H9 (cell line): ENCODE measurements at regions not wholly inside any gene's neighbourhood (a gene's known extent, or its start where the extent isn't known, plus 50 kb on each side); places are given as distances from the start of the nearest gene placed in this dataset.

Source experiments
- DNase-seq: peaks from one replicate; pipeline ENCODE4 v3.0.0-alpha.2; 2017
- H2AFZ ChIP-seq: one replicate; pipeline ENCODE4 v1.6.1; 2013; ENCODE audit warnings: mild to moderate bottlenecking, low read length, control low read depth, moderate library complexity
- H2AK5ac ChIP-seq: 2 replicates; pipeline ENCODE4 v1.6.1; 2013; ENCODE audit warnings: low read length, control low read depth, mixed read lengths; ENCODE audit not compliant: insufficient read length
- H2BK120ac ChIP-seq: one replicate; pipeline ENCODE4 v1.6.1; 2013; ENCODE audit warnings: low read depth, mild to moderate bottlenecking, low read length, control low read depth, inconsistent platforms; ENCODE audit not compliant: poor library complexity, severe bottlenecking
- H2BK12ac ChIP-seq: 2 replicates; pipeline ENCODE4 v1.6.1; 2013; ENCODE audit warnings: low read length, control low read depth, mixed read lengths, low read depth; ENCODE audit not compliant: insufficient read length
- H2BK15ac ChIP-seq: 2 replicates; pipeline ENCODE4 v1.6.1; 2013; ENCODE audit warnings: low read depth, low read length, control low read depth
- H2BK20ac ChIP-seq: one replicate; pipeline ENCODE4 v1.6.1; 2013; ENCODE audit warnings: low read depth, mild to moderate bottlenecking, low read length, control low read depth, inconsistent platforms; ENCODE audit not compliant: poor library complexity, severe bottlenecking
- H2BK5ac ChIP-seq: 2 replicates; pipeline ENCODE4 v1.6.1; 2013; ENCODE audit warnings: low read length, control low read depth, mixed read lengths; ENCODE audit not compliant: insufficient read length
- H3K14ac ChIP-seq: 2 replicates; pipeline ENCODE4 v1.6.1; 2013; ENCODE audit warnings: low read length, control low read depth; ENCODE audit not compliant: insufficient read depth
- H3K18ac ChIP-seq: 2 replicates; pipeline ENCODE4 v1.6.1; 2013; ENCODE audit warnings: low read depth, mild to moderate bottlenecking, mixed read lengths, low read length, control low read depth; ENCODE audit not compliant: insufficient read length
- H3K23ac ChIP-seq: 2 replicates; pipeline ENCODE4 v1.6.1; 2013; ENCODE audit warnings: low read length, control low read depth, mixed read lengths, low read depth; ENCODE audit not compliant: insufficient read length
- H3K23me2 ChIP-seq: 2 replicates; pipeline ENCODE4 v1.6.1; 2013; ENCODE audit warnings: low read depth, mild to moderate bottlenecking, mixed read lengths, low read length, control low read depth; ENCODE audit not compliant: insufficient read length, poor library complexity, severe bottlenecking
- H3K27ac ChIP-seq: 2 replicates; pipeline ENCODE4 v1.5.1; 2013; ENCODE audit warnings: low read length, control low read depth, mixed read lengths, low read depth; ENCODE audit not compliant: insufficient read length
- H3K27me3 ChIP-seq: 2 replicates; pipeline ENCODE4 v1.6.1; 2013; ENCODE audit warnings: low read length, control low read depth, inconsistent platforms; ENCODE audit not compliant: insufficient read depth
- H3K4ac ChIP-seq: 2 replicates; pipeline ENCODE4 v1.6.1; 2013; ENCODE audit warnings: low read depth, mild to moderate bottlenecking, control low read depth, inconsistent platforms, low read length, moderate library complexity
- H3K4me1 ChIP-seq: 2 replicates; pipeline ENCODE4 v1.6.1; 2013; ENCODE audit warnings: low read length, control low read depth, inconsistent platforms; ENCODE audit not compliant: insufficient read depth
- H3K4me2 ChIP-seq: 2 replicates; pipeline ENCODE4 v1.6.1; 2013; ENCODE audit warnings: low read length, control low read depth, mixed read lengths; ENCODE audit not compliant: insufficient read length, insufficient read depth
- H3K56ac ChIP-seq: 2 replicates; pipeline ENCODE4 v1.6.1; 2013; ENCODE audit warnings: low read depth, mild to moderate bottlenecking, mixed read lengths, low read length, control low read depth; ENCODE audit not compliant: insufficient read length
- H3K79me1 ChIP-seq: 2 replicates; pipeline ENCODE4 v1.6.1; 2013; ENCODE audit warnings: low read depth, mild to moderate bottlenecking, moderate library complexity, low read length, control low read depth, inconsistent platforms; ENCODE audit not compliant: insufficient read depth, poor library complexity, severe bottlenecking
- H3K79me2 ChIP-seq: 2 replicates; pipeline ENCODE4 v1.6.1; 2013; ENCODE audit warnings: low read length, control low read depth, inconsistent platforms; ENCODE audit not compliant: insufficient read depth
- H3K9ac ChIP-seq: 2 replicates; pipeline ENCODE4 v1.6.1; 2013; ENCODE audit warnings: low read length, control low read depth, mixed read lengths; ENCODE audit not compliant: insufficient read length; ENCODE audit errors: extremely low read depth
- H3K9me3 ChIP-seq: one replicate; pipeline ENCODE4 v1.6.1; 2013; ENCODE audit warnings: low read depth, low read length, inconsistent platforms; ENCODE audit not compliant: control insufficient read depth
- H3T11ph ChIP-seq: one replicate; pipeline ENCODE4 v1.6.1; 2013; ENCODE audit warnings: mild to moderate bottlenecking, low read length, control low read depth, inconsistent platforms
- H4K20me1 ChIP-seq: one replicate; pipeline ENCODE4 v1.6.1; 2013; ENCODE audit not compliant: control insufficient read depth, insufficient read length, insufficient read depth
- H4K5ac ChIP-seq: 2 replicates; pipeline ENCODE4 v1.6.1; 2013; ENCODE audit warnings: low read depth, mild to moderate bottlenecking, mixed read lengths, low read length, control low read depth; ENCODE audit not compliant: insufficient read length
- H4K8ac ChIP-seq: replicated peaks from 2 replicates; pipeline ENCODE4 v1.6.1; 2013; ENCODE audit warnings: low read length, control low read depth, mixed read lengths, low read depth; ENCODE audit not compliant: insufficient read length
- H4K91ac ChIP-seq: 2 replicates; pipeline ENCODE4 v1.6.1; 2013; ENCODE audit warnings: low read depth, mild to moderate bottlenecking, moderate library complexity, mixed read lengths, low read length, control low read depth; ENCODE audit not compliant: insufficient read length
- H3K27ac Mint-ChIP-seq, 3 experiments: 2 replicates in 2 of 3; 3 replicates in 1 of 3; pipeline ENCODE4 v1.8.0; 2020 to 2021; ENCODE audit warnings: mixed read lengths in 3 of 3, mild to moderate bottlenecking in 1 of 3, moderate library complexity in 1 of 3
- H3K27me3 Mint-ChIP-seq: 2 replicates; pipeline ENCODE4 v1.8.0; 2021; ENCODE audit warnings: low read depth, mild to moderate bottlenecking, moderate library complexity, mixed read lengths
- H3K36me3 Mint-ChIP-seq, 3 experiments: 2 replicates in 2 of 3; 3 replicates in 1 of 3; pipeline ENCODE4 v1.8.0; 2020 to 2021; ENCODE audit warnings: low read depth in 3 of 3, mixed read lengths in 3 of 3; ENCODE audit not compliant: insufficient read depth in 1 of 3
- H3K4me1 Mint-ChIP-seq, 2 experiments: 2 replicates each; pipeline ENCODE4 v1.8.0; 2020; ENCODE audit warnings: mixed read lengths in 2 of 2
- H3K4me3 Mint-ChIP-seq, 2 experiments: 2 replicates in 1 of 2; 3 replicates in 1 of 2; pipeline ENCODE4 v1.8.0; 2020 to 2021; ENCODE audit warnings: mild to moderate bottlenecking in 2 of 2, mixed read lengths in 2 of 2, moderate library complexity in 1 of 2
- H3K9me3 Mint-ChIP-seq, 2 experiments: 2 replicates in 1 of 2; 3 replicates in 1 of 2; pipeline ENCODE4 v1.8.0; 2020; ENCODE audit warnings: mild to moderate bottlenecking in 2 of 2, mixed read lengths in 2 of 2, moderate library complexity in 1 of 2
- CTCF ChIP-seq: fragments of 200-600 bp; sonication (generic); conservative IDR thresholded peaks from 3 replicates; pipeline ENCODE4 v1.8.0; 2021; ENCODE audit warnings: antibody characterized with exemption, mild to moderate bottlenecking
- WGBS: extraction: QIAGEN DNeasy Blood & Tissue Kit; methylation state at CpG from one replicate; pipeline ENCODE4 v1.1.7; 2013; ENCODE audit warnings: missing lambda C conversion rate, low lambda C conversion rate, mixed read lengths; ENCODE audit not compliant: insufficient read length; ENCODE audit errors: extremely low coverage; 5-methylcytosine and 5-hydroxymethylcytosine counted together

GRCh38 chr12:129964826-129965457 lies 61.1 kb upstream of the TMEM132D start:
- WGBS: no CpG with 5 or more reads among the region's 5 CpGs
- H3K23me2 ChIP-seq: no peaks in the 10 kb centered on the region
- Mint-ChIP-seq H3K27me3 (peaks cover 78% of the 10 kb centered on the region), H3K9me3 (no peaks in the 10 kb centered on the region), H3K4me3 (no peak overlapping the region), H3K27ac (no peak overlapping the region), H3K4me1 (peaks cover 27 to 28% of the 10 kb centered on the region in 2 experiments), H3K36me3 (peaks cover 0 to 15% (median 0%) of the 10 kb centered on the region in 3 experiments; a peak in 3 of 7 replicates)
- no peak overlapping the region for H3K18ac ChIP-seq
- no peak overlapping the region for H3K23ac ChIP-seq
- no peak overlapping the region for H3K14ac ChIP-seq
- no peak overlapping the region for H3K27ac ChIP-seq
- H3K27me3 ChIP-seq: no peaks in the 10 kb centered on the region; the same call in 1 of the 2 replicates
- H4K8ac ChIP-seq: no peak overlapping the region
- H3K4ac ChIP-seq: no peak overlapping the region
- no peak overlapping the region for H2AK5ac ChIP-seq
- no peak overlapping the region for H3K4me2 ChIP-seq
- no peak overlapping the region for H2AFZ ChIP-seq
- no peak overlapping the region for H2BK20ac ChIP-seq
- TF ChIP-seq CTCF: no peak
- H3T11ph ChIP-seq: no peak overlapping the region
- no peaks in the 10 kb centered on the region for H3K9me3 ChIP-seq
- no peak overlapping the region for H2BK120ac ChIP-seq
- no peak overlapping the region for H2BK5ac ChIP-seq
- no peak overlapping the region for H3K9ac ChIP-seq
- no peak overlapping the region for H2BK12ac ChIP-seq
- no peaks in the 10 kb centered on the region for H3K79me1 ChIP-seq
- H2BK15ac ChIP-seq: no peak overlapping the region
- H3K4me1 ChIP-seq: peaks cover 3% of the 10 kb centered on the region; the same call in 1 of the 2 replicates
- H4K20me1 ChIP-seq: no peaks in the 10 kb centered on the region
- H4K5ac ChIP-seq: no peak overlapping the region
- no peak for DNase-seq
- no peak overlapping the region for H4K91ac ChIP-seq
- H3K79me2 ChIP-seq: no peaks in the 10 kb centered on the region
- no peak overlapping the region for H3K56ac ChIP-seq
